ENCODE measurements at regions not wholly inside any gene's neighbourhood (a gene's known extent, or its start where the extent isn't known, plus 50 kb on each side); places are given as distances from the start of the nearest gene placed in this dataset.

DNA sequence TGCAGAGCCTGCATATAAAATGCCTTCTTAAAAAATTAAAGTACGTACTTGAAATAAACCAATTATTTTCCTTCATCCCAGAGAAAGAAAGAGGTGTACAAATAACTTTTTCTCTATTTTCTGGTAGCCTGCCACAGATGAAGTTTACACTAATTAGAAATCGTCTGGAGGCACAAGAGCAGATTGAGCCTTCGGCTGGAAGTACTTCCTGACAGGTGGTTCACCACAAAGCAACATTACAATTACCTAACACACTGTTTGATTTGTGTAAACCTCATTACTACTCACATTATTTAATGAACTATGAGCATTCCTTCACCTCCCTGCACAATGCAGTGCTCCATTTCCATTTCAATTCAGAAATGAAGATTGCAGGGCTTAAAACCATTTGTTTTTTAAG is 856.1 kb downstream of the SI start:
- no peak for DNase-seq
- Mint-ChIP-seq H3K9me3 (peaks cover 23% of the 10 kb centered on the region), H3K27me3 (ENCODE audit: insufficient read depth) (no peaks in the 10 kb centered on the region), H3K27ac (no peak overlapping the region), H3K4me3 (no peak overlapping the region), H3K4me1 (peaks cover 3% of the 10 kb centered on the region), H3K36me3 (ENCODE audit: low read depth) (peaks cover 30% of the 10 kb centered on the region)
- peaks cover 7% of the 10 kb centered on the region for H3K9me3 ChIP-seq (ENCODE audit: control insufficient read depth, low read length)
- H3K36me3 ChIP-seq (ENCODE audit: control insufficient read depth, insufficient read depth, low read length) = peaks cover 92% of the 10 kb centered on the region
- H3K27me3 ChIP-seq (ENCODE audit: control insufficient read depth, insufficient read depth, low read length, poor library complexity, severe bottlenecking) = no peaks in the 10 kb centered on the region
- no peak overlapping the region for H3K4me3 ChIP-seq (ENCODE audit: low read length)
- no peak for TF ChIP-seq CTCF (conservative IDR thresholded peaks at IDR 0.05)
- 64 to 86% methylated on average over 2 to 3 of the region's 3 CpGs for WGBS, 2 experiments (ENCODE audit: insufficient coverage in 1 of 2, insufficient read length in 1 of 2)
- no peaks in the 10 kb centered on the region for H3K4me1 ChIP-seq (ENCODE audit: control insufficient read depth, insufficient read depth, low read length)
- H3K27ac ChIP-seq (ENCODE audit: low read depth, low read length) = no peak overlapping the region
- H3K9ac ChIP-seq (ENCODE audit: extremely low read depth, low read length, poor library complexity, severe bottlenecking) = no peak overlapping the region

- 67 to 92% methylated on average over 1 of the region's 1 CpG for WGBS, 2 experiments (ENCODE audit: insufficient coverage in 1 of 2, insufficient read length in 1 of 2)
Measured at GRCh38 chr3:164221297-164221696, 857.0 kb downstream of the SI start.

GRCh38 chr3:164209363-164209762 is 868.9 kb downstream of the SI start:
- Histone ChIP-seq H3K4me1 (ENCODE audit: control insufficient read depth, insufficient read depth, low read length) (no peaks in the 10 kb centered on the region), H3K4me3 (ENCODE audit: low read length) (no peak overlapping the region), H3K36me3 (ENCODE audit: control insufficient read depth, insufficient read depth, low read length) (peaks cover 41% of the 10 kb centered on the region), H3K27me3 (ENCODE audit: control insufficient read depth, insufficient read depth, low read length, poor library complexity, severe bottlenecking) (no peaks in the 10 kb centered on the region), H3K9me3 (ENCODE audit: control insufficient read depth, low read length) (peaks cover 4% of the 10 kb centered on the region), H3K27ac (ENCODE audit: low read depth, low read length) (no peak overlapping the region), H3K9ac (ENCODE audit: extremely low read depth, low read length, poor library complexity, severe bottlenecking) (no peak overlapping the region)
- peak overlapping the region; percentile 71 for H3K27ac Mint-ChIP-seq
- H3K36me3 Mint-ChIP-seq (ENCODE audit: low read depth) = peaks cover 23% of the 10 kb centered on the region
- peaks cover 16% of the 10 kb centered on the region for H3K4me1 Mint-ChIP-seq
- DNase-seq = no peak
- H3K4me3 Mint-ChIP-seq = no peak overlapping the region
- WGBS, 2 experiments (ENCODE audit: insufficient coverage in 1 of 2, insufficient read length in 1 of 2) = 83 to 100% methylated on average over 1 of the region's 1 CpG
- peaks cover 7% of the 10 kb centered on the region for H3K9me3 Mint-ChIP-seq
- no peaks in the 10 kb centered on the region for H3K27me3 Mint-ChIP-seq (ENCODE audit: insufficient read depth)
- peak; percentile 2 for TF ChIP-seq CTCF (conservative IDR thresholded peaks at IDR 0.05)

More at GRCh38 chr3:164221297-164221696, 857.0 kb downstream of the SI start:
- Mint-ChIP-seq H3K9me3 (peaks cover 23% of the 10 kb centered on the region), H3K36me3 (ENCODE audit: low read depth) (peaks cover 39% of the 10 kb centered on the region), H3K4me1 (peaks cover 6% of the 10 kb centered on the region), H3K4me3 (no peak overlapping the region), H3K27ac (no peak overlapping the region), H3K27me3 (ENCODE audit: insufficient read depth) (no peaks in the 10 kb centered on the region)
- TF ChIP-seq CTCF (conservative IDR thresholded peaks at IDR 0.05) = no peak
- peaks cover 9% of the 10 kb centered on the region for H3K4me1 ChIP-seq (ENCODE audit: control insufficient read depth, insufficient read depth, low read length)
- H3K27ac ChIP-seq (ENCODE audit: low read depth, low read length) = no peak overlapping the region
- H3K9ac ChIP-seq (ENCODE audit: extremely low read depth, low read length, poor library complexity, severe bottlenecking) = no peak overlapping the region
- H3K9me3 ChIP-seq (ENCODE audit: control insufficient read depth, low read length) = peaks cover 7% of the 10 kb centered on the region
- no peaks in the 10 kb centered on the region for H3K27me3 ChIP-seq (ENCODE audit: control insufficient read depth, insufficient read depth, low read length, poor library complexity, severe bottlenecking)
- peaks cover 92% of the 10 kb centered on the region for H3K36me3 ChIP-seq (ENCODE audit: control insufficient read depth, insufficient read depth, low read length)
- no peak for DNase-seq
- no peak overlapping the region for H3K4me3 ChIP-seq (ENCODE audit: low read length)
